GM12874 (cell line): ENCODE measurements at regions not wholly inside any gene's neighbourhood (a gene's known extent, or its start where the extent isn't known, plus 50 kb on each side); places are given as distances from the start of the nearest gene placed in this dataset.

Experiments used
- CTCF ChIP-seq: IDR thresholded peaks from 2 replicates; pipeline ENCODE4 v1.5.1; 2011; ENCODE audit warnings: low read depth, mild to moderate bottlenecking, control low read depth, low read length, moderate library complexity; ENCODE audit not compliant: insufficient read depth

DNA sequence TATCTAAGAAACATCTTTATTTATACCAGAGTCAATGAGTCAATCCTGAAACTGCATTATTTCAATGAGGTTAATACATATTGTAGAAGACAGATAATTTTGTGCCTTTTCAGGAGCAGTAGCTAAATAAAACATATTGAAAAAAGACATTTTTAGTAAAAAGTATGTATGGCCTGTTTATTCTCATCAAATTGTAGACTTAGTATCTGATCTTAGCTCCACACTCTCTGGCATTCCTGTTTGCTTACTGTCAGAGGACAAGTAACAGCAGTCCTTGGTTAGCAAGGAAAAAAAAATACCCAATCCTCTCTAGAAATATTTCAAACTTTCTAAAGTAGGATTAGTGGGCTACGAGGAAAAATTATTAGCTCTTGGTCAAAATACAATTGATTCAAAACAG, 50.5 kb upstream of the GUCY1A1 start:
- no peak for TF ChIP-seq CTCF

- no peak for TF ChIP-seq CTCF
These were observed 51.4 kb upstream of the GUCY1A1 start for GRCh38 chr4:155615081-155615887.

DNA sequence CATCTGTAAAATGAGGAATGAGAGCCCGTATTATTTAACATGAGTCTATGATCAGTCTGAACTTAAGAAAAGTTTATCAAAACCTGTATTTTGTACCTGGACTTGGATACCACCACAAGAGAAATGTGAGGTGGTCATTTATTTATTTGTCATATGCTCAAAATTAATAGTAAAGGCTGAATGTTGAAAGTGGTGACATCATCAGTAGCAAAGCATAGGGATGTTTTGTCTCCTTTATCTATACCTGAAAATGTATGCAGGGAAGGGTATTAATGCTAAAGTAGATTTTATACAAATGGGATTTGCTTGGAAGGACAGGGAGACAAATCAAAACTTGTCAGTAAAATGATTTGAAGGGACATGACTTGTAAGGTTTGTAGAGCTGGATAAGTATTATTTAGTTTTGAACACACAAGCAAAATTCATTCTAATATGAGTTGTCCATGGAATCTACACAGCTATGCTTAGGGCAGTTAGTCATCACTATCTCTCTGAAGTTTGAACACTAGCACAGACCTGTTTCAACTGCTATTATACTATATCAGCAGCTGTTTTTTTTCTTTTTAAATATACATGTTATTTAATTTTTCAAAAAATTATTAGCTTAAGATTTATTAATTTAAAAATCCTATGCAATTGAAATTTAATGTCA, 52.4 kb upstream of the GUCY1A1 start:
- no peak for TF ChIP-seq CTCF

DNA sequence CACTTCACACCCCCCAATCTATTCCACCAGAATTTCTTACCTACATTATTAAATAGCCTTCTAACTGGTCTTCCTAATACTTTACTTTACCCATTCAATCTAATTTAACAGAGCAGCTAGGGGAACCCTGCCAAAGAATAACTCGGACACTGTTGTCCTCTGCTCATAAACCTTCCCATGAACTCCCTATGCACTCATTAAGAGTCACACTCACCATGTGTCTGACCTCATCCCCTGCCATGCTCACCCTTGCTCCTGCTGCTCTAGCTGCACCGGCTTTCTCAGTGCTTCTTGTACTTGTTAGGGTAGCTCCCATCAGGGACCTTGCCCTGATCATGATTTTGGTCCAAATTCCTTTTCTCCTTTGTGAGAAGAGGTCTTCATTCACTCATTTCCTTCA, 54.6 kb upstream of the GUCY1A1 start:
- no peak for TF ChIP-seq CTCF

DNA sequence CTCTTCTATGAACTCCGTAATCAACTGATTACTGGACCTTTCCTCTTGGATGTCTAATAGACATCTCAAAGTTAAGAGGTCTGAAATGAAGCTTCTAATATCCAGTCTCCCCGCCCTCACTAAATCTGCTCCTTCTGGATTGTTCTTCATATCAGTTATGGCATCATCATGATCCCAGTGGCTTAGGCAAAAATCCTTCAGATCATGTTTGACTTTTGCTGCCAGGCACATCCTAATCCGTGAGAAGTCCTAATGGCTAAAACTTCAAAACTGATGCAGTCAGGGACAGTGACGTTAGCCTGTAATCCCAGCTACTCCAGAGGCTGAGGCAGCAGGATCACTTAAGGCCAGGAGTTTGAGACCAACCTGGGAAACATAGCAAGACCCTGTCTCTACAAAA, 55.1 kb upstream of the GUCY1A1 start:
- no peak for TF ChIP-seq CTCF

DNA sequence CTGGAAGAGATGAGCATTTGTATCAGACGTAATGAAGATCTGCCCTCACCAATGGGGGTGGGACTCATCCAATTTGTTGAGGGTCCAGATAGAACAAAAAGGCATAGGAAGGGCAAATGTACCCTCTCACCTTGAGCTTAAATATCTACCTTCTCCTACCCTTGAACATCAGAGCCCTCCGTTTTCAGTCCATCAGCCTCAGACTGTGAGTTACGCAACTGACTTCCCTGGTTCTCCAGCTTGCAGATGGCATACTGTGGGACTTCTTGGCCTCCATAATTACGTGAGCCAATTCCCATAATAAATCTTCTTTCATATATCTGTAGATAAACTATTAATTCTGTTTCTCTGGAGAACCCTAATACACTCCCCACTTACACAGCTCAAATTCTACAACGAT, 56.5 kb upstream of the GUCY1A1 start:
- TF ChIP-seq CTCF = no peak

DNA sequence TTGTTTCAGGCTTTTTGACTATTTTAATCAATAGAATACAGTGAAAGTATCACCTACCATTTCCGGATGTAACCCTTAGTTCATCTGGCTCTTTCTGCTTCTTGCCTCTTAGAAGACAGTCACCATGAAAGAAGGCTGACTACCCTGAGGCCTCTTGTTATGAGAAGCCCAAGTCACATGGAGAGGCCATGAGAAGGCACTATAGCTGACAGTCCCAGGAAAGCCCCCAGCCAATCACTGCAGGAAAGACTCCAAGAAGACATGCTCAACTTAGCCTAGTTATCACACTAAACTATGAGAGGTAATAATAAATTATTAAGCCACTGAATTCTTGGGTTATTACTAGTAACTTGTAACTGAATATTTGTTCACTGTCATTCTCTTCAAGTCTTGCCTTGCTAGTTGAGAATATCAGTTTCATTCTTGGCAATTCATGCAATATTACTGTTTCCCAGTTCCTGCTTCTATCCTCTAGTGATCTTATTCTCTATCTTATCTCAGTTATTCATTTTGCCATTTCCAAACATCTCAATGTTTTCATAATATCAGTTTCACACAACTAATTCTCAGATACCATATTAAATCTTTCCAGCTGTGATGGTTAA, 57.1 kb upstream of the GUCY1A1 start:
- no peak for TF ChIP-seq CTCF
